GM23338 (cell line): ENCODE measurements at regions not wholly inside any gene's neighbourhood (a gene's known extent, or its start where the extent isn't known, plus 50 kb on each side); places are given as distances from the start of the nearest gene placed in this dataset.

Experiments used
- ATAC-seq: fragments of 200-7000 bp; cut with Tn5 transposase; 3 replicates; pipeline ENCODE4 v1.9.1; 2020
- DNase-seq: peaks from one replicate; pipeline ENCODE4 v3.0.0-alpha.2; 2015; ENCODE audit warnings: low spot score
- H2AFZ ChIP-seq: fragments of 200-600 bp; sonication (generic); 2 replicates; pipeline ENCODE4 v1.8.0; 2016; ENCODE audit warnings: antibody characterized with exemption, mild to moderate bottlenecking, moderate library complexity
- H3F3A ChIP-seq: fragments of 200-600 bp; sonication (generic); replicated peaks from 2 replicates; pipeline ENCODE4 v1.8.0; 2017; ENCODE audit warnings: antibody characterized with exemption, mixed run types, low read depth
- H3K27ac ChIP-seq: fragments of 200-600 bp; sonication (generic); 2 replicates; pipeline ENCODE4 v1.6.1; 2016; ENCODE audit warnings: low read depth
- H3K27me3 ChIP-seq: fragments of 200-600 bp; sonication (generic); 2 replicates; pipeline ENCODE4 v1.8.0; 2016; ENCODE audit warnings: mild to moderate bottlenecking, mixed run types, moderate library complexity; ENCODE audit not compliant: insufficient read depth
- H3K36me3 ChIP-seq: fragments of 200-600 bp; sonication (generic); 2 replicates; pipeline ENCODE4 v1.8.0; 2016; ENCODE audit warnings: mild to moderate bottlenecking; ENCODE audit not compliant: insufficient read depth
- H3K4me1 ChIP-seq: fragments of 200-600 bp; sonication (generic); 2 replicates; pipeline ENCODE4 v1.8.0; 2016; ENCODE audit warnings: mild to moderate bottlenecking, moderate library complexity; ENCODE audit not compliant: insufficient read depth
- H3K4me2 ChIP-seq: fragments of 200-600 bp; sonication (generic); 2 replicates; pipeline ENCODE4 v1.7.1; 2017; ENCODE audit warnings: mixed run types
- H3K4me3 ChIP-seq: fragments of 200-600 bp; sonication (generic); 2 replicates; pipeline ENCODE4 v1.6.1; 2016; ENCODE audit warnings: mixed run types
- H3K79me2 ChIP-seq: fragments of 200-600 bp; sonication (generic); replicated peaks from 2 replicates; pipeline ENCODE4 v1.8.0; 2017; ENCODE audit warnings: mild to moderate bottlenecking; ENCODE audit not compliant: insufficient read depth
- H3K9me2 ChIP-seq: fragments of 200-600 bp; sonication (generic); 2 replicates; pipeline ENCODE4 v1.8.0; 2017; ENCODE audit not compliant: insufficient read depth
- H4K20me1 ChIP-seq: fragments of 200-600 bp; sonication (generic); replicated peaks from 2 replicates; pipeline ENCODE4 v1.8.0; 2017; ENCODE audit warnings: mild to moderate bottlenecking; ENCODE audit not compliant: insufficient read depth
- H3K27ac Mint-ChIP-seq: 2 replicates; pipeline ENCODE4 v1.8.0; 2020; ENCODE audit warnings: inconsistent platforms, mild to moderate bottlenecking, moderate library complexity, mixed read lengths
- H3K27me3 Mint-ChIP-seq: 3 replicates; pipeline ENCODE4 v1.8.0; 2022; ENCODE audit warnings: low read depth, mild to moderate bottlenecking, moderate library complexity, mixed read lengths, inconsistent platforms; ENCODE audit not compliant: insufficient read depth, poor library complexity
- H3K36me3 Mint-ChIP-seq: 3 replicates; pipeline ENCODE4 v1.8.0; 2021; ENCODE audit warnings: low read depth, mild to moderate bottlenecking, inconsistent platforms, moderate library complexity, mixed read lengths
- H3K4me1 Mint-ChIP-seq: 3 replicates; pipeline ENCODE4 v1.8.0; 2020; ENCODE audit warnings: mild to moderate bottlenecking, inconsistent platforms, mixed read lengths
- H3K4me3 Mint-ChIP-seq: 3 replicates; pipeline ENCODE4 v1.8.0; 2021; ENCODE audit warnings: moderate library complexity, mild to moderate bottlenecking, inconsistent platforms, mixed read lengths
- H3K9me3 Mint-ChIP-seq: 3 replicates; pipeline ENCODE4 v1.8.0; 2020; ENCODE audit warnings: moderate library complexity, mild to moderate bottlenecking, inconsistent platforms, mixed read lengths
- EZH2 ChIP-seq: fragments of 200-600 bp; sonication (generic); IDR thresholded peaks from one replicate; pipeline ENCODE4 v1.8.0; 2017; ENCODE audit warnings: antibody characterized with exemption, mild to moderate bottlenecking, low read depth; ENCODE audit not compliant: unreplicated experiment
- JUNB ChIP-seq: IDR thresholded peaks from one replicate; pipeline ENCODE4 v1.6.1; 2016; ENCODE audit warnings: antibody characterized with exemption; ENCODE audit not compliant: unreplicated experiment
- NANOG ChIP-seq: IDR thresholded peaks from 2 replicates; pipeline ENCODE4 v1.6.1; 2016; ENCODE audit warnings: antibody characterized with exemption, borderline replicate concordance
- POLR2AphosphoS5 ChIP-seq: IDR thresholded peaks from 2 replicates; pipeline ENCODE4 v1.6.1; 2016; ENCODE audit warnings: antibody characterized with exemption, low read depth
- STAT1 ChIP-seq: IDR thresholded peaks from one replicate; pipeline ENCODE4 v1.6.1; 2016; ENCODE audit warnings: antibody characterized with exemption; ENCODE audit not compliant: unreplicated experiment
- ZNF331 ChIP-seq: fragments of 250-450 bp; sonication (Bioruptor Pico); IDR thresholded peaks from 2 replicates; pipeline ENCODE4 v1.5.0; 2020; ENCODE audit warnings: low read depth, mild to moderate bottlenecking, moderate library complexity
- TF ChIP-seq, protein P1 (sequence below): fragments of 250-450 bp; sonication (Bioruptor Pico); IDR thresholded peaks from 2 replicates; pipeline ENCODE4 v1.5.0; 2020; ENCODE audit warnings: mild to moderate bottlenecking, moderate library complexity
- TF ChIP-seq, protein P2 (sequence below), 2 experiments: fragments of 200-600 bp in 1 of 2; sonication (generic) in 1 of 2; conservative IDR thresholded peaks; 2 replicates each; pipeline versions ENCODE4 v1.5.1 to v1.6.1; 2016 to 2017; ENCODE audit warnings: antibody characterized with exemption in 2 of 2, low read depth in 2 of 2, mild to moderate bottlenecking in 2 of 2, moderate library complexity in 1 of 2
- TF ChIP-seq, protein P3 (sequence below): IDR thresholded peaks from 2 replicates; pipeline ENCODE4 v1.6.1; 2016; ENCODE audit warnings: antibody characterized with exemption

DNA sequence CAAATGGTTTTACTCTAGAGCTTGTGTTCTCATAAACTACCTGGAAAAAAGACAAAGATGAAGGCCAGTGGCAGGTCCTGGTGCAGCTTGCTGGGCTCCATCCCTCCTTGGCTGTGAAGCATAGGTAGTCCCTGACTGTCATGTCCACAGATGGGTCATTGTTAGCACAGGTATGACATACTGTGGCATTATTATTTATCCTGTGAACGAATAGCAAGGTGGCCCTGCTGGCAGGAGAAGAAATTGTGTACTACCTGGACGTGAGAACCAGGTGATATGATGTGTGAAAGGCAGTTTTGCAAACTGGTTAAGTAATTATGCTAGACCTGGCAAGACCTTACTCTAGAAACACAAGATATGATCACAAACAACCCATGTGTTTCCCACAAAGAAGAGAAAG lies 63.9 kb downstream of the CCDC71L start (continued):
- TF ChIP-seq, protein P1, sequence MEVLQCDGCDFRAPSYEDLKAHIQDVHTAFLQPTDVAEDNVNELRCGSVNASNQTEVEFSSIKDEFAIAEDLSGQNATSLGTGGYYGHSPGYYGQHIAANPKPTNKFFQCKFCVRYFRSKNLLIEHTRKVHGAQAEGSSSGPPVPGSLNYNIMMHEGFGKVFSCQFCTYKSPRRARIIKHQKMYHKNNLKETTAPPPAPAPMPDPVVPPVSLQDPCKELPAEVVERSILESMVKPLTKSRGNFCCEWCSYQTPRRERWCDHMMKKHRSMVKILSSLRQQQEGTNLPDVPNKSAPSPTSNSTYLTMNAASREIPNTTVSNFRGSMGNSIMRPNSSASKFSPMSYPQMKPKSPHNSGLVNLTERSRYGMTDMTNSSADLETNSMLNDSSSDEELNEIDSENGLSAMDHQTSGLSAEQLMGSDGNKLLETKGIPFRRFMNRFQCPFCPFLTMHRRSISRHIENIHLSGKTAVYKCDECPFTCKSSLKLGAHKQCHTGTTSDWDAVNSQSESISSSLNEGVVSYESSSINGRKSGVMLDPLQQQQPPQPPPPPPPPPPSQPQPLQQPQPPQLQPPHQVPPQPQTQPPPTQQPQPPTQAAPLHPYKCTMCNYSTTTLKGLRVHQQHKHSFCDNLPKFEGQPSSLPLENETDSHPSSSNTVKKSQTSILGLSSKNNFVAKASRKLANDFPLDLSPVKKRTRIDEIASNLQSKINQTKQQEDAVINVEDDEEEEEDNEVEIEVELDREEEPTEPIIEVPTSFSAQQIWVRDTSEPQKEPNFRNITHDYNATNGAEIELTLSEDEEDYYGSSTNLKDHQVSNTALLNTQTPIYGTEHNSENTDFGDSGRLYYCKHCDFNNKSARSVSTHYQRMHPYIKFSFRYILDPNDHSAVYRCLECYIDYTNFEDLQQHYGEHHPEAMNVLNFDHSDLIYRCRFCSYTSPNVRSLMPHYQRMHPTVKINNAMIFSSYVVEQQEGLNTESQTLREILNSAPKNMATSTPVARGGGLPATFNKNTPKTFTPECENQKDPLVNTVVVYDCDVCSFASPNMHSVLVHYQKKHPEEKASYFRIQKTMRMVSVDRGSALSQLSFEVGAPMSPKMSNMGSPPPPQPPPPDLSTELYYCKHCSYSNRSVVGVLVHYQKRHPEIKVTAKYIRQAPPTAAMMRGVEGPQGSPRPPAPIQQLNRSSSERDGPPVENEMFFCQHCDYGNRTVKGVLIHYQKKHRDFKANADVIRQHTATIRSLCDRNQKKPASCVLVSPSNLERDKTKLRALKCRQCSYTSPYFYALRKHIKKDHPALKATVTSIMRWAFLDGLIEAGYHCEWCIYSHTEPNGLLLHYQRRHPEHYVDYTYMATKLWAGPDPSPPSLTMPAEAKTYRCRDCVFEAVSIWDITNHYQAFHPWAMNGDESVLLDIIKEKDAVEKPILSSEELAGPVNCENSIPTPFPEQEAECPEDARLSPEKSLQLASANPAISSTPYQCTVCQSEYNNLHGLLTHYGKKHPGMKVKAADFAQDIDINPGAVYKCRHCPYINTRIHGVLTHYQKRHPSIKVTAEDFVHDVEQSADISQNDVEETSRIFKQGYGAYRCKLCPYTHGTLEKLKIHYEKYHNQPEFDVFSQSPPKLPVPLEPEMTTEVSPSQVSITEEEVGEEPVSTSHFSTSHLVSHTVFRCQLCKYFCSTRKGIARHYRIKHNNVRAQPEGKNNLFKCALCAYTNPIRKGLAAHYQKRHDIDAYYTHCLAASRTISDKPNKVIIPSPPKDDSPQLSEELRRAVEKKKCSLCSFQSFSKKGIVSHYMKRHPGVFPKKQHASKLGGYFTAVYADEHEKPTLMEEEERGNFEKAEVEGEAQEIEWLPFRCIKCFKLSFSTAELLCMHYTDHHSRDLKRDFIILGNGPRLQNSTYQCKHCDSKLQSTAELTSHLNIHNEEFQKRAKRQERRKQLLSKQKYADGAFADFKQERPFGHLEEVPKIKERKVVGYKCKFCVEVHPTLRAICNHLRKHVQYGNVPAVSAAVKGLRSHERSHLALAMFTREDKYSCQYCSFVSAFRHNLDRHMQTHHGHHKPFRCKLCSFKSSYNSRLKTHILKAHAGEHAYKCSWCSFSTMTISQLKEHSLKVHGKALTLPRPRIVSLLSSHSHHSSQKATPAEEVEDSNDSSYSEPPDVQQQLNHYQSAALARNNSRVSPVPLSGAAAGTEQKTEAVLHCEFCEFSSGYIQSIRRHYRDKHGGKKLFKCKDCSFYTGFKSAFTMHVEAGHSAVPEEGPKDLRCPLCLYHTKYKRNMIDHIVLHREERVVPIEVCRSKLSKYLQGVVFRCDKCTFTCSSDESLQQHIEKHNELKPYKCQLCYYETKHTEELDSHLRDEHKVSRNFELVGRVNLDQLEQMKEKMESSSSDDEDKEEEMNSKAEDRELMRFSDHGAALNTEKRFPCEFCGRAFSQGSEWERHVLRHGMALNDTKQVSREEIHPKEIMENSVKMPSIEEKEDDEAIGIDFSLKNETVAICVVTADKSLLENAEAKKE (CRISPR knock-in tag): no peak
- TF ChIP-seq JUNB (no peak), ZNF331 (CRISPR knock-in tag) (no peak), STAT1 (no peak), NANOG (no peak)
- TF ChIP-seq, protein P2, sequence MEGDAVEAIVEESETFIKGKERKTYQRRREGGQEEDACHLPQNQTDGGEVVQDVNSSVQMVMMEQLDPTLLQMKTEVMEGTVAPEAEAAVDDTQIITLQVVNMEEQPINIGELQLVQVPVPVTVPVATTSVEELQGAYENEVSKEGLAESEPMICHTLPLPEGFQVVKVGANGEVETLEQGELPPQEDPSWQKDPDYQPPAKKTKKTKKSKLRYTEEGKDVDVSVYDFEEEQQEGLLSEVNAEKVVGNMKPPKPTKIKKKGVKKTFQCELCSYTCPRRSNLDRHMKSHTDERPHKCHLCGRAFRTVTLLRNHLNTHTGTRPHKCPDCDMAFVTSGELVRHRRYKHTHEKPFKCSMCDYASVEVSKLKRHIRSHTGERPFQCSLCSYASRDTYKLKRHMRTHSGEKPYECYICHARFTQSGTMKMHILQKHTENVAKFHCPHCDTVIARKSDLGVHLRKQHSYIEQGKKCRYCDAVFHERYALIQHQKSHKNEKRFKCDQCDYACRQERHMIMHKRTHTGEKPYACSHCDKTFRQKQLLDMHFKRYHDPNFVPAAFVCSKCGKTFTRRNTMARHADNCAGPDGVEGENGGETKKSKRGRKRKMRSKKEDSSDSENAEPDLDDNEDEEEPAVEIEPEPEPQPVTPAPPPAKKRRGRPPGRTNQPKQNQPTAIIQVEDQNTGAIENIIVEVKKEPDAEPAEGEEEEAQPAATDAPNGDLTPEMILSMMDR (conservative IDR thresholded peaks at IDR 0.05; ENCODE audit: low read depth in 2 of 2): no peak
- TF ChIP-seq, protein P3, sequence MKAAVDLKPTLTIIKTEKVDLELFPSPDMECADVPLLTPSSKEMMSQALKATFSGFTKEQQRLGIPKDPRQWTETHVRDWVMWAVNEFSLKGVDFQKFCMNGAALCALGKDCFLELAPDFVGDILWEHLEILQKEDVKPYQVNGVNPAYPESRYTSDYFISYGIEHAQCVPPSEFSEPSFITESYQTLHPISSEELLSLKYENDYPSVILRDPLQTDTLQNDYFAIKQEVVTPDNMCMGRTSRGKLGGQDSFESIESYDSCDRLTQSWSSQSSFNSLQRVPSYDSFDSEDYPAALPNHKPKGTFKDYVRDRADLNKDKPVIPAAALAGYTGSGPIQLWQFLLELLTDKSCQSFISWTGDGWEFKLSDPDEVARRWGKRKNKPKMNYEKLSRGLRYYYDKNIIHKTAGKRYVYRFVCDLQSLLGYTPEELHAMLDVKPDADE: no peak

DNA sequence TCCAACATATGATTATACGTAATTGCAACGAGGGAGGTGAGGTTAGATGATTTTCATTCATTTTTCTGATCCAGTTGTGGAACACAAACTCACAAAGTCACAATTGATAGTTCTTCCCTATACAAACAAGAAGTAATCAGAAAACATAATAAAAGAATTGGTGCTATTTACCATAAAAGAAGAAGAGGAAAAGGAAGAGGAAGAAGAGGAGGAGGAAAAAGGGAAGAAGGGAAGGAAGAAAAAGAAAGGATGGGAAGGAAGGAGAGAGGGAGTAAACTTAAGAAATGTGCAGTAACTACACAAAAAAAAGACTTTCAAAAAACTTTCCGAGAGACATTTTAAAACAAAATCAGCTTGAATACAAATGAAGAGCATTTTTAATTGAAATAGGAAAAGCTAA lies 65.0 kb downstream of the CCDC71L start:
- no peaks in the 10 kb centered on the region for H3K4me1 ChIP-seq
- H4K20me1 ChIP-seq: no peaks in the 10 kb centered on the region
- H3K27me3 ChIP-seq: no peaks in the 10 kb centered on the region
- H3K9me2 ChIP-seq: peaks cover 7% of the 10 kb centered on the region; the same call in 1 of the 2 replicates
- no peak overlapping the region for H3K4me2 ChIP-seq
- H3K36me3 ChIP-seq: no peaks in the 10 kb centered on the region
- H3K79me2 ChIP-seq: no peaks in the 10 kb centered on the region
- no peaks in the 10 kb centered on the region for H3K9me3 Mint-ChIP-seq
- H3K4me1 Mint-ChIP-seq: no peaks in the 10 kb centered on the region
- no peak overlapping the region for H3K27ac Mint-ChIP-seq
- no peak for DNase-seq
- ATAC-seq: no peak
- no peak overlapping the region for H3K27ac ChIP-seq
- no peak overlapping the region for H3K4me3 ChIP-seq
- H3F3A ChIP-seq: no peaks in the 10 kb centered on the region
- H3K27me3 Mint-ChIP-seq: no peaks in the 10 kb centered on the region
- no peak overlapping the region for H2AFZ ChIP-seq
- no peak overlapping the region for H3K4me3 Mint-ChIP-seq
- H3K36me3 Mint-ChIP-seq: no peaks in the 10 kb centered on the region
- TF ChIP-seq POLR2AphosphoS5: no peak
- no peak for TF ChIP-seq EZH2
